AG10803 (cell line): ENCODE measurements at regions not wholly inside any gene's neighbourhood (a gene's known extent, or its start where the extent isn't known, plus 50 kb on each side); places are given as distances from the start of the nearest gene placed in this dataset.

Source experiments
- DNase-seq: peaks from one replicate; pipeline ENCODE4 v3.0.0; 2010; ENCODE audit warnings: low read depth
- H3K4me3 ChIP-seq: 2 replicates; pipeline ENCODE4 v1.5.1; 2011; ENCODE audit warnings: mild to moderate bottlenecking, low read length, control low read depth
- TF ChIP-seq, protein P1 (sequence below): conservative IDR thresholded peaks from 2 replicates; pipeline ENCODE4 v1.5.1; 2011; ENCODE audit warnings: mild to moderate bottlenecking, low read length, control low read depth, inconsistent platforms

DNA sequence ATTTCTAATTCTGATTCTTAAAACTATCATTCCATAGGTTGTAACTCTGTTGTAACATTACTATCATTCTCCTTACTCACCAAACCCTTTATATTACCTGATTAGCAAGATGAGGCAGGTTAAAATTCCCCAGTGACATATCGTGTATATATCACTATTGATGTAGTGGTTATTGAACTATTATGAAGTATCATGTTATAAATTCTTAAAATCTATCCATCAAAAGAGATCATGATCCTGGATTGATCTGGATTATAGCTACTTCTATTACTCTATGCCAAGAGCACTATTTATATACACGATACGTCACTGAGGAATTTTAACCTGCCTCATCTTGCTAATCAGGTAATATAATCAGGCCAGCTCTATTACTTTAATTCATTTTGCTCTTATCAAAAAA, 533.9 kb downstream of the SLITRK6 start:
- TF ChIP-seq, protein P1, sequence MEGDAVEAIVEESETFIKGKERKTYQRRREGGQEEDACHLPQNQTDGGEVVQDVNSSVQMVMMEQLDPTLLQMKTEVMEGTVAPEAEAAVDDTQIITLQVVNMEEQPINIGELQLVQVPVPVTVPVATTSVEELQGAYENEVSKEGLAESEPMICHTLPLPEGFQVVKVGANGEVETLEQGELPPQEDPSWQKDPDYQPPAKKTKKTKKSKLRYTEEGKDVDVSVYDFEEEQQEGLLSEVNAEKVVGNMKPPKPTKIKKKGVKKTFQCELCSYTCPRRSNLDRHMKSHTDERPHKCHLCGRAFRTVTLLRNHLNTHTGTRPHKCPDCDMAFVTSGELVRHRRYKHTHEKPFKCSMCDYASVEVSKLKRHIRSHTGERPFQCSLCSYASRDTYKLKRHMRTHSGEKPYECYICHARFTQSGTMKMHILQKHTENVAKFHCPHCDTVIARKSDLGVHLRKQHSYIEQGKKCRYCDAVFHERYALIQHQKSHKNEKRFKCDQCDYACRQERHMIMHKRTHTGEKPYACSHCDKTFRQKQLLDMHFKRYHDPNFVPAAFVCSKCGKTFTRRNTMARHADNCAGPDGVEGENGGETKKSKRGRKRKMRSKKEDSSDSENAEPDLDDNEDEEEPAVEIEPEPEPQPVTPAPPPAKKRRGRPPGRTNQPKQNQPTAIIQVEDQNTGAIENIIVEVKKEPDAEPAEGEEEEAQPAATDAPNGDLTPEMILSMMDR = no peak
- no peak for DNase-seq
- no peak overlapping the region for H3K4me3 ChIP-seq

- no peak for DNase-seq
- H3K4me3 ChIP-seq = no peak overlapping the region
- TF ChIP-seq, protein P1 = no peak
Observed at GRCh38 chr13:85262499-85262898, 536.7 kb downstream of the SLITRK6 start.

- DNase-seq = no peak
Observed at GRCh38 chr13:85261757-85262346, 537.4 kb downstream of the SLITRK6 start.

DNA sequence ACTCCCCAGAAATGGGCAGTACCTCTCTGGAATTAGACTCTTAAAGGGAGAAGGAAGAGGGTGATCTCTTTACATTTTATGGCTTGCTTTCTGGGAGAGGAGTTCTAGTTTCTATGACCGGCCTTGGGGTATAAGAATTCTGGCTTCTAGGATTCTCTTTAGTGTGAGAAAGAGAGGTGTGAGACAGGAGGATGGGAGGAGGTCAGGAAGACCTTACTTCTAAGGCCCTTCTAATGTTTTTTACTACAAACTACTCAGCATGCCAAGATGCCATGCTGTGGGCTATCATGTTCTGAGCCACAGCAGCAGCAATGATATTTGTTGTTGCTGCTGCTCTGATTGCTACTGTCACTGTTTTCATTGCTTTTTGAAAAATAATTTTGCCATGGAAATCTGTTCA, 538.3 kb downstream of the SLITRK6 start:
- TF ChIP-seq, protein P1 = no peak
- DNase-seq = no peak

More at GRCh38 chr13:85261757-85262346, 537.4 kb downstream of the SLITRK6 start:
- no peak overlapping the region for H3K4me3 ChIP-seq
- TF ChIP-seq, protein P1 = no peak

GRCh38 chr13:85255978-85256377, 543.2 kb downstream of the SLITRK6 start:
- DNase-seq = no peak
- no peak overlapping the region for H3K4me3 ChIP-seq
- TF ChIP-seq, protein P1 = no peak

More for the DNA sequence above, 538.3 kb downstream of the SLITRK6 start:
- H3K4me3 ChIP-seq = no peak overlapping the region

GRCh38 chr13:85254641-85255040, 544.6 kb downstream of the SLITRK6 start:
- no peak overlapping the region for H3K4me3 ChIP-seq
- DNase-seq = no peak
- TF ChIP-seq, protein P1 = no peak

DNA sequence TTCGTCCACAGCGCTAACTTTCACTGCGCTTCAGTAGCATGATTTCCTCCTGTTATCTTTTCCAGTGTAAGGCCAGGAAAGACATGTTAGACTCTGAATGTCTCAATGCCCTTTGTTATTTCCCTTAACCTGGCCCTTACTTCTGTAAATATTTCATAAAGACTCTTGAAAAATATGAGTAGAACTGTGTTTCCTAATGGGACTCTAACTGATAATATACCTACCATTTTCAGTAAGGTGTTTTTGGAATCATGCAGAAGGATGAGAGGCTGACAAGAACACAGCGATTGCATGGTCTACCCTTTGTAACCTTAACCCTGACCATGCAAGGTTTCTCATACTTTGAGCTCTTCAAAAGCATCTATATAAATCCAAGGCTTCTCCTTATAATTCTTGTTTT, 550.1 kb downstream of the SLITRK6 start:
- DNase-seq = no peak
- no peak overlapping the region for H3K4me3 ChIP-seq
- TF ChIP-seq, protein P1 = no peak
